HEK293 (cell line): ENCODE measurements at regions not wholly inside any gene's neighbourhood (a gene's known extent, or its start where the extent isn't known, plus 50 kb on each side); places are given as distances from the start of the nearest gene placed in this dataset.

ENCODE experiments used
- CTCF ChIP-seq: fragments of 450-650 bp; formaldehyde crosslinking; IDR thresholded peaks from 2 replicates; pipeline ENCODE4 v1.5.1; 2016; ENCODE audit warnings: missing biosample characterization, missing genetic modification characterization
- KLF16 ChIP-seq: fragments of 450-650 bp; formaldehyde crosslinking; IDR thresholded peaks from 2 replicates; pipeline ENCODE4 v1.5.1; 2017; ENCODE audit warnings: missing biosample characterization, missing genetic modification characterization
- REST ChIP-seq: fragments of 450-650 bp; formaldehyde crosslinking; IDR thresholded peaks from 2 replicates; pipeline ENCODE4 v1.5.1; 2016; ENCODE audit warnings: missing biosample characterization, missing genetic modification characterization
- ZBTB10 ChIP-seq: fragments of 450-650 bp; formaldehyde crosslinking; IDR thresholded peaks from 2 replicates; pipeline ENCODE4 v1.5.1; 2016; ENCODE audit warnings: missing biosample characterization, missing genetic modification characterization
- ZNF10 ChIP-seq: fragments of 450-650 bp; formaldehyde crosslinking; IDR thresholded peaks from 2 replicates; pipeline ENCODE4 v1.5.1; 2017; ENCODE audit warnings: missing biosample characterization, missing genetic modification characterization
- ZNF121 ChIP-seq: fragments of 450-650 bp; formaldehyde crosslinking; IDR thresholded peaks from 2 replicates; pipeline ENCODE4 v1.5.1; 2016; ENCODE audit warnings: missing biosample characterization, missing genetic modification characterization
- ZNF174 ChIP-seq: fragments of 450-650 bp; formaldehyde crosslinking; IDR thresholded peaks from 2 replicates; pipeline ENCODE4 v1.5.0; 2017; ENCODE audit warnings: missing biosample characterization, mild to moderate bottlenecking, missing genetic modification characterization
- ZNF18 ChIP-seq: fragments of 450-650 bp; formaldehyde crosslinking; IDR thresholded peaks from 2 replicates; pipeline ENCODE4 v1.5.1; 2016; ENCODE audit warnings: missing biosample characterization, missing genetic modification characterization
- ZNF518A ChIP-seq: fragments of 450-650 bp; formaldehyde crosslinking; conservative IDR thresholded peaks from 2 replicates; pipeline ENCODE4 v1.5.1; 2016; ENCODE audit warnings: low read depth, missing biosample characterization, missing genetic modification characterization
- ZNF560 ChIP-seq: fragments of 450-650 bp; formaldehyde crosslinking; IDR thresholded peaks from 2 replicates; pipeline ENCODE4 v1.5.1; 2017; ENCODE audit warnings: missing biosample characterization, missing genetic modification characterization, borderline replicate concordance
- ZNF600 ChIP-seq: fragments of 450-650 bp; formaldehyde crosslinking; IDR thresholded peaks from 2 replicates; pipeline ENCODE4 v1.5.1; 2016; ENCODE audit warnings: missing biosample characterization, missing genetic modification characterization
- ZNF776 ChIP-seq: fragments of 450-650 bp; formaldehyde crosslinking; IDR thresholded peaks from 2 replicates; pipeline ENCODE4 v1.5.0; 2017; ENCODE audit warnings: missing biosample characterization, missing genetic modification characterization, borderline replicate concordance

- TF ChIP-seq ZBTB10 (tag by site-specific recombination) (no peak), ZNF776 (no peak), ZNF560 (tag by site-specific recombination) (no peak), ZNF18 (tag by site-specific recombination) (no peak), ZNF174 (tag by site-specific recombination) (no peak), ZNF121 (tag by site-specific recombination) (no peak), KLF16 (no peak), CTCF (tag by site-specific recombination) (no peak), ZNF518A (tag by site-specific recombination) (no peak), REST (no peak), ZNF10 (no peak), ZNF600 (tag by site-specific recombination) (no peak)
Measured at GRCh38 chr18:26757263-26758019, 108.1 kb downstream of the AQP4 start.
